Esophagus squamous epithelium (tissue), 5 donors: ENCODE measurements at regions not wholly inside any gene's neighbourhood (a gene's known extent, or its start where the extent isn't known, plus 50 kb on each side); places are given as distances from the start of the nearest gene placed in this dataset.
"Not testable (repeated sequence)": the region's sequence is repeated elsewhere in the genome, so short reads cannot be mapped to it uniquely, and the experiment has no call there.

ENCODE experiments used
- DNase-seq: peaks from one replicate; lab custom pipeline; 2025; lab: John Stamatoyannopoulos, UW
- H3K27ac ChIP-seq, 4 donors: fragments of 200-600 bp; sonication (generic); one replicate each; pipeline ENCODE4 v1.5.1; 2016 to 2019; ENCODE audit warnings: mild to moderate bottlenecking in 1 of 4
- H3K27me3 ChIP-seq, 4 donors: fragments of 200-600 bp; sonication (generic); 1 replicate in 3 of 4; 2 replicates in 1 of 4; pipeline versions ENCODE4 v1.5.1 to v1.6.0; 2017 to 2021; ENCODE audit warnings: antibody characterized with exemption in 1 of 4
- H3K36me3 ChIP-seq, 3 donors: fragments of 200-600 bp; sonication (generic); one replicate each; pipeline ENCODE4 v1.5.1; 2016 to 2019
- H3K4me1 ChIP-seq, 3 donors: fragments of 200-600 bp; sonication (generic); one replicate each; pipeline ENCODE4 v1.5.1; 2017 to 2019
- H3K4me3 ChIP-seq, 4 donors: fragments of 200-600 bp; sonication (generic); 1 replicate in 3 of 4; 2 replicates in 1 of 4; pipeline ENCODE4 v1.5.1; 2016 to 2019; ENCODE audit warnings: mild to moderate bottlenecking in 2 of 4, moderate library complexity in 1 of 4
- H3K9me3 ChIP-seq, 3 donors: fragments of 200-600 bp; sonication (generic); one replicate each; pipeline ENCODE4 v1.5.1; 2016 to 2019
- CTCF ChIP-seq, 6 experiments: fragments of 450-650 bp in 4 of 6; fragments of 200-600 bp in 2 of 6; sonication (generic) in 2 of 6; IDR thresholded peaks; one replicate each; pipeline ENCODE4 v1.5.1; 2016 to 2019; ENCODE audit warnings: antibody characterized with exemption in 6 of 6, mild to moderate bottlenecking in 4 of 6, moderate library complexity in 4 of 6
- POLR2A ChIP-seq, 4 donors: fragments of 450-650 bp; IDR thresholded peaks; one replicate each; pipeline ENCODE4 v1.6.1; 2017; ENCODE audit warnings: antibody characterized with exemption in 4 of 4, mild to moderate bottlenecking in 4 of 4, moderate library complexity in 3 of 4
- WGBS, 2 donors: methylation state at CpG; one replicate each; pipeline ENCODE4 v1.1.5; 2018; 5-methylcytosine and 5-hydroxymethylcytosine counted together
- intact Hi-C: fragments of 100-400 bp; cut with DNase I; formaldehyde crosslinking; loops from one replicate; pipeline ENCODE4 v1.15.0; 2022
- donor health status: DM: yes; HTN: yes; CAD: no.

GRCh38 chr3:4908433-4909156 lies 70.6 kb upstream of the BHLHE40 start:
- no peaks in the 10 kb centered on the region for H3K27me3 ChIP-seq
- intact Hi-C loops: no loop called here
- peaks cover 5 to 32% (median 7%) of the 10 kb centered on the region in 3 donors for H3K4me1 ChIP-seq
- H3K9me3 ChIP-seq: no peaks in the 10 kb centered on the region
- H3K4me3 ChIP-seq: no peak overlapping the region
- no peak for DNase-seq
- 76 to 85% methylated on average over 8 of the region's 8 CpGs for WGBS, 2 donors
- H3K36me3 ChIP-seq: no peaks in the 10 kb centered on the region
- no peak for TF ChIP-seq CTCF (IDR thresholded peaks at IDR 0.05)
- no peak for TF ChIP-seq POLR2A (IDR thresholded peaks at IDR 0.05)
- no peak overlapping the region for H3K27ac ChIP-seq

GRCh38 chr3:4914464-4914863 lies 64.8 kb upstream of the BHLHE40 start:
- Histone ChIP-seq H3K4me1 (no peaks in the 10 kb centered on the region), H3K36me3 (no peaks in the 10 kb centered on the region), H3K27me3 (no peaks in the 10 kb centered on the region), H3K4me3 (no peak overlapping the region), H3K9me3 (no peaks in the 10 kb centered on the region), H3K27ac (no peak overlapping the region)
- intact Hi-C loops: no loop called here
- DNase-seq: no peak
- 89 to 92% methylated on average over 5 of the region's 5 CpGs for WGBS, 2 donors
- TF ChIP-seq CTCF (IDR thresholded peaks at IDR 0.05) (no peak), POLR2A (IDR thresholded peaks at IDR 0.05) (no peak)

GRCh38 chr3:4921589-4921988 lies 57.6 kb upstream of the BHLHE40 start:
- H3K4me3 ChIP-seq, H3K9me3 ChIP-seq, H3K4me1 ChIP-seq, H3K27ac ChIP-seq, H3K36me3 ChIP-seq, DNase-seq, intact Hi-C loops, H3K27me3 ChIP-seq: not testable (repeated sequence)
- WGBS, 2 donors: 100% methylated on average over 1 of the region's 2 CpGs; no CpG with 5 or more reads in 1 of the 2 donors

- Histone ChIP-seq H3K4me1 (peaks cover 0 to 7% (median 0%) of the 10 kb centered on the region in 3 donors), H3K4me3 (no peak overlapping the region), H3K27ac (no peak overlapping the region), H3K9me3 (no peaks in the 10 kb centered on the region), H3K36me3 (no peaks in the 10 kb centered on the region), H3K27me3 (no peaks in the 10 kb centered on the region)
- 70 to 86% methylated on average over 1 of the region's 1 CpG for WGBS, 2 donors
- no peak for DNase-seq
- intact Hi-C loops: no loop called here
- TF ChIP-seq CTCF (IDR thresholded peaks at IDR 0.05): no peak
Measured at GRCh38 chr3:4926892-4927291, 52.3 kb upstream of the BHLHE40 start.

GRCh38 chr3:4928277-4928789 lies 50.9 kb upstream of the BHLHE40 start:
- TF ChIP-seq CTCF (IDR thresholded peaks at IDR 0.05) (no peak), POLR2A (IDR thresholded peaks at IDR 0.05) (no peak)
- Histone ChIP-seq H3K36me3 (no peaks in the 10 kb centered on the region), H3K9me3 (no peaks in the 10 kb centered on the region), H3K27ac (no peak overlapping the region), H3K4me1 (peaks cover 0 to 7% (median 0%) of the 10 kb centered on the region in 3 donors), H3K27me3 (no peaks in the 10 kb centered on the region), H3K4me3 (no peak overlapping the region)
- intact Hi-C loops: no loop called here
- no peak for DNase-seq
- WGBS, 2 donors: 90 to 94% methylated on average over 6 to 7 of the region's 7 CpGs
